GM23338 (cell line): ENCODE measurements at regions not wholly inside any gene's neighbourhood (a gene's known extent, or its start where the extent isn't known, plus 50 kb on each side); places are given as distances from the start of the nearest gene placed in this dataset.

Source experiments
- ATAC-seq: fragments of 200-7000 bp; cut with Tn5 transposase; 3 replicates; pipeline ENCODE4 v1.9.1; 2020
- DNase-seq: peaks from one replicate; pipeline ENCODE4 v3.0.0-alpha.2; 2015; ENCODE audit warnings: low spot score
- H2AFZ ChIP-seq: fragments of 200-600 bp; sonication (generic); 2 replicates; pipeline ENCODE4 v1.8.0; 2016; ENCODE audit warnings: antibody characterized with exemption, mild to moderate bottlenecking, moderate library complexity
- H3F3A ChIP-seq: fragments of 200-600 bp; sonication (generic); replicated peaks from 2 replicates; pipeline ENCODE4 v1.8.0; 2017; ENCODE audit warnings: antibody characterized with exemption, mixed run types, low read depth
- H3K27ac ChIP-seq: fragments of 200-600 bp; sonication (generic); 2 replicates; pipeline ENCODE4 v1.6.1; 2016; ENCODE audit warnings: low read depth
- H3K27me3 ChIP-seq: fragments of 200-600 bp; sonication (generic); 2 replicates; pipeline ENCODE4 v1.8.0; 2016; ENCODE audit warnings: mild to moderate bottlenecking, mixed run types, moderate library complexity; ENCODE audit not compliant: insufficient read depth
- H3K36me3 ChIP-seq: fragments of 200-600 bp; sonication (generic); 2 replicates; pipeline ENCODE4 v1.8.0; 2016; ENCODE audit warnings: mild to moderate bottlenecking; ENCODE audit not compliant: insufficient read depth
- H3K4me1 ChIP-seq: fragments of 200-600 bp; sonication (generic); 2 replicates; pipeline ENCODE4 v1.8.0; 2016; ENCODE audit warnings: mild to moderate bottlenecking, moderate library complexity; ENCODE audit not compliant: insufficient read depth
- H3K4me2 ChIP-seq: fragments of 200-600 bp; sonication (generic); 2 replicates; pipeline ENCODE4 v1.7.1; 2017; ENCODE audit warnings: mixed run types
- H3K4me3 ChIP-seq: fragments of 200-600 bp; sonication (generic); 2 replicates; pipeline ENCODE4 v1.6.1; 2016; ENCODE audit warnings: mixed run types
- H3K79me2 ChIP-seq: fragments of 200-600 bp; sonication (generic); replicated peaks from 2 replicates; pipeline ENCODE4 v1.8.0; 2017; ENCODE audit warnings: mild to moderate bottlenecking; ENCODE audit not compliant: insufficient read depth
- H3K9me2 ChIP-seq: fragments of 200-600 bp; sonication (generic); 2 replicates; pipeline ENCODE4 v1.8.0; 2017; ENCODE audit not compliant: insufficient read depth
- H4K20me1 ChIP-seq: fragments of 200-600 bp; sonication (generic); replicated peaks from 2 replicates; pipeline ENCODE4 v1.8.0; 2017; ENCODE audit warnings: mild to moderate bottlenecking; ENCODE audit not compliant: insufficient read depth
- H3K27ac Mint-ChIP-seq: 2 replicates; pipeline ENCODE4 v1.8.0; 2020; ENCODE audit warnings: inconsistent platforms, mild to moderate bottlenecking, moderate library complexity, mixed read lengths
- H3K27me3 Mint-ChIP-seq: 3 replicates; pipeline ENCODE4 v1.8.0; 2022; ENCODE audit warnings: low read depth, mild to moderate bottlenecking, moderate library complexity, mixed read lengths, inconsistent platforms; ENCODE audit not compliant: insufficient read depth, poor library complexity
- H3K36me3 Mint-ChIP-seq: 3 replicates; pipeline ENCODE4 v1.8.0; 2021; ENCODE audit warnings: low read depth, mild to moderate bottlenecking, inconsistent platforms, moderate library complexity, mixed read lengths
- H3K4me1 Mint-ChIP-seq: 3 replicates; pipeline ENCODE4 v1.8.0; 2020; ENCODE audit warnings: mild to moderate bottlenecking, inconsistent platforms, mixed read lengths
- H3K4me3 Mint-ChIP-seq: 3 replicates; pipeline ENCODE4 v1.8.0; 2021; ENCODE audit warnings: moderate library complexity, mild to moderate bottlenecking, inconsistent platforms, mixed read lengths
- H3K9me3 Mint-ChIP-seq: 3 replicates; pipeline ENCODE4 v1.8.0; 2020; ENCODE audit warnings: moderate library complexity, mild to moderate bottlenecking, inconsistent platforms, mixed read lengths
- CREB1 ChIP-seq: fragments of 250-450 bp; sonication (Bioruptor Pico); IDR thresholded peaks from 2 replicates; pipeline ENCODE4 v1.5.0; 2020; ENCODE audit warnings: low read depth, mild to moderate bottlenecking, moderate library complexity
- JUNB ChIP-seq: IDR thresholded peaks from one replicate; pipeline ENCODE4 v1.6.1; 2016; ENCODE audit warnings: antibody characterized with exemption; ENCODE audit not compliant: unreplicated experiment
- NANOG ChIP-seq: IDR thresholded peaks from 2 replicates; pipeline ENCODE4 v1.6.1; 2016; ENCODE audit warnings: antibody characterized with exemption, borderline replicate concordance
- TF ChIP-seq, protein P1 (sequence below): fragments of 250-450 bp; sonication (Bioruptor Pico); IDR thresholded peaks from 2 replicates; pipeline ENCODE4 v1.5.0; 2020; ENCODE audit warnings: mild to moderate bottlenecking, moderate library complexity

DNA sequence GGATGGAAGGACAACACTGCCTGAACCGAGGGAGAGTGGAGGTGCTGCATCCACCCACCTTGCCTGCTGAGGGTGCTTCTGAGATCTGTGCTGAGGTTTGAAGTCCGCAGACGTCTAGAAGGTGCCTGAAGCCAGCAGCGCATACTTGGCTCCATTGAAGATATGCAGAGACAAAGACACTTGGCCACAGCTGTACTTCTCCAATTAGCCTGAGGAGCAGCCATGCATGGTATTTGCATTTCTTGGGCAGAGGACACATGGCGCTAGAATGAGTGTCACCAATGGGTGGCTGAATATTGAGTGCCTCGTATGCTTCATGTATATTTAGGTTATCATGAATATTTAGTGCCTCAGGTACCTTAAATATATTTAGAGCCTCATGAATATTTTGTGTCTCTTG is 128.7 kb upstream of the ATP6AP2 start (continued):
- TF ChIP-seq, protein P1, sequence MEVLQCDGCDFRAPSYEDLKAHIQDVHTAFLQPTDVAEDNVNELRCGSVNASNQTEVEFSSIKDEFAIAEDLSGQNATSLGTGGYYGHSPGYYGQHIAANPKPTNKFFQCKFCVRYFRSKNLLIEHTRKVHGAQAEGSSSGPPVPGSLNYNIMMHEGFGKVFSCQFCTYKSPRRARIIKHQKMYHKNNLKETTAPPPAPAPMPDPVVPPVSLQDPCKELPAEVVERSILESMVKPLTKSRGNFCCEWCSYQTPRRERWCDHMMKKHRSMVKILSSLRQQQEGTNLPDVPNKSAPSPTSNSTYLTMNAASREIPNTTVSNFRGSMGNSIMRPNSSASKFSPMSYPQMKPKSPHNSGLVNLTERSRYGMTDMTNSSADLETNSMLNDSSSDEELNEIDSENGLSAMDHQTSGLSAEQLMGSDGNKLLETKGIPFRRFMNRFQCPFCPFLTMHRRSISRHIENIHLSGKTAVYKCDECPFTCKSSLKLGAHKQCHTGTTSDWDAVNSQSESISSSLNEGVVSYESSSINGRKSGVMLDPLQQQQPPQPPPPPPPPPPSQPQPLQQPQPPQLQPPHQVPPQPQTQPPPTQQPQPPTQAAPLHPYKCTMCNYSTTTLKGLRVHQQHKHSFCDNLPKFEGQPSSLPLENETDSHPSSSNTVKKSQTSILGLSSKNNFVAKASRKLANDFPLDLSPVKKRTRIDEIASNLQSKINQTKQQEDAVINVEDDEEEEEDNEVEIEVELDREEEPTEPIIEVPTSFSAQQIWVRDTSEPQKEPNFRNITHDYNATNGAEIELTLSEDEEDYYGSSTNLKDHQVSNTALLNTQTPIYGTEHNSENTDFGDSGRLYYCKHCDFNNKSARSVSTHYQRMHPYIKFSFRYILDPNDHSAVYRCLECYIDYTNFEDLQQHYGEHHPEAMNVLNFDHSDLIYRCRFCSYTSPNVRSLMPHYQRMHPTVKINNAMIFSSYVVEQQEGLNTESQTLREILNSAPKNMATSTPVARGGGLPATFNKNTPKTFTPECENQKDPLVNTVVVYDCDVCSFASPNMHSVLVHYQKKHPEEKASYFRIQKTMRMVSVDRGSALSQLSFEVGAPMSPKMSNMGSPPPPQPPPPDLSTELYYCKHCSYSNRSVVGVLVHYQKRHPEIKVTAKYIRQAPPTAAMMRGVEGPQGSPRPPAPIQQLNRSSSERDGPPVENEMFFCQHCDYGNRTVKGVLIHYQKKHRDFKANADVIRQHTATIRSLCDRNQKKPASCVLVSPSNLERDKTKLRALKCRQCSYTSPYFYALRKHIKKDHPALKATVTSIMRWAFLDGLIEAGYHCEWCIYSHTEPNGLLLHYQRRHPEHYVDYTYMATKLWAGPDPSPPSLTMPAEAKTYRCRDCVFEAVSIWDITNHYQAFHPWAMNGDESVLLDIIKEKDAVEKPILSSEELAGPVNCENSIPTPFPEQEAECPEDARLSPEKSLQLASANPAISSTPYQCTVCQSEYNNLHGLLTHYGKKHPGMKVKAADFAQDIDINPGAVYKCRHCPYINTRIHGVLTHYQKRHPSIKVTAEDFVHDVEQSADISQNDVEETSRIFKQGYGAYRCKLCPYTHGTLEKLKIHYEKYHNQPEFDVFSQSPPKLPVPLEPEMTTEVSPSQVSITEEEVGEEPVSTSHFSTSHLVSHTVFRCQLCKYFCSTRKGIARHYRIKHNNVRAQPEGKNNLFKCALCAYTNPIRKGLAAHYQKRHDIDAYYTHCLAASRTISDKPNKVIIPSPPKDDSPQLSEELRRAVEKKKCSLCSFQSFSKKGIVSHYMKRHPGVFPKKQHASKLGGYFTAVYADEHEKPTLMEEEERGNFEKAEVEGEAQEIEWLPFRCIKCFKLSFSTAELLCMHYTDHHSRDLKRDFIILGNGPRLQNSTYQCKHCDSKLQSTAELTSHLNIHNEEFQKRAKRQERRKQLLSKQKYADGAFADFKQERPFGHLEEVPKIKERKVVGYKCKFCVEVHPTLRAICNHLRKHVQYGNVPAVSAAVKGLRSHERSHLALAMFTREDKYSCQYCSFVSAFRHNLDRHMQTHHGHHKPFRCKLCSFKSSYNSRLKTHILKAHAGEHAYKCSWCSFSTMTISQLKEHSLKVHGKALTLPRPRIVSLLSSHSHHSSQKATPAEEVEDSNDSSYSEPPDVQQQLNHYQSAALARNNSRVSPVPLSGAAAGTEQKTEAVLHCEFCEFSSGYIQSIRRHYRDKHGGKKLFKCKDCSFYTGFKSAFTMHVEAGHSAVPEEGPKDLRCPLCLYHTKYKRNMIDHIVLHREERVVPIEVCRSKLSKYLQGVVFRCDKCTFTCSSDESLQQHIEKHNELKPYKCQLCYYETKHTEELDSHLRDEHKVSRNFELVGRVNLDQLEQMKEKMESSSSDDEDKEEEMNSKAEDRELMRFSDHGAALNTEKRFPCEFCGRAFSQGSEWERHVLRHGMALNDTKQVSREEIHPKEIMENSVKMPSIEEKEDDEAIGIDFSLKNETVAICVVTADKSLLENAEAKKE (CRISPR knock-in tag), result no peak
- TF ChIP-seq CREB1 (no peak), JUNB (no peak)

GRCh38 chrX:40449956-40450706 is 130.6 kb upstream of the ATP6AP2 start:
- DNase-seq (no peak), ATAC-seq (no peak)
- Histone ChIP-seq H3K36me3 (no peaks in the 10 kb centered on the region), H3K4me2 (no peak overlapping the region), H3F3A (no peaks in the 10 kb centered on the region), H3K4me1 (no peaks in the 10 kb centered on the region), H3K9me2 (no peaks in the 10 kb centered on the region), H3K27ac (no peak overlapping the region), H3K27me3 (no peaks in the 10 kb centered on the region), H4K20me1 (no peaks in the 10 kb centered on the region), H3K4me3 (no peak overlapping the region), H2AFZ (no peak overlapping the region), H3K79me2 (no peaks in the 10 kb centered on the region)
- Mint-ChIP-seq H3K27ac (no peak overlapping the region), H3K4me3 (no peak overlapping the region), H3K4me1 (peaks cover under 1% of the 10 kb centered on the region; the same call in 2 of the 3 replicates), H3K27me3 (peaks cover 2% of the 10 kb centered on the region), H3K9me3 (peaks cover 8% of the 10 kb centered on the region; the same call in 2 of the 3 replicates), H3K36me3 (peaks cover 2% of the 10 kb centered on the region; the same call in 1 of the 3 replicates)
- TF ChIP-seq JUNB (no peak), NANOG (no peak)
- TF ChIP-seq, protein P1 (CRISPR knock-in tag), result no peak
